ENCODE measurements at regions not wholly inside any gene's neighbourhood (a gene's known extent, or its start where the extent isn't known, plus 50 kb on each side); places are given as distances from the start of the nearest gene placed in this dataset.

DNA sequence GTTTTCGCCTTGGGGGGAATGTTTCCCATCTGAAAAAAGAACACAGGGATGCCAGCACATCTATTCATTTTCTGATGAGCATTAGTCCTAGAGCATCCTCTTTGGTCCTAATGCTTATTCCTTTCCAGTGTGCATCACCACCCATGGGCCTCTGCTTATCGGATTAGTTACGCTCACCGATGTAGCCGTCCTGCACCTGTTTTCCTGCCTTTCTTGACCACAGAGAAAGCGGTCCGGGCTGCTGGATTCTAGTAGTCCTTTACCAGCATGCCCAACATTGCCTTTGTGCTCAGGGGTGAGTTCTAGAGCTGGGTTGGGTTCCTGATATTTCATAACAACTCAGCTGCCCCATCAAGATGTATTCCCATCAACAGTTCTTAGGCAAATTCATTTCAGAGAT is 2084.5 kb upstream of the C9orf72 start:
- TF ChIP-seq, protein P1, sequence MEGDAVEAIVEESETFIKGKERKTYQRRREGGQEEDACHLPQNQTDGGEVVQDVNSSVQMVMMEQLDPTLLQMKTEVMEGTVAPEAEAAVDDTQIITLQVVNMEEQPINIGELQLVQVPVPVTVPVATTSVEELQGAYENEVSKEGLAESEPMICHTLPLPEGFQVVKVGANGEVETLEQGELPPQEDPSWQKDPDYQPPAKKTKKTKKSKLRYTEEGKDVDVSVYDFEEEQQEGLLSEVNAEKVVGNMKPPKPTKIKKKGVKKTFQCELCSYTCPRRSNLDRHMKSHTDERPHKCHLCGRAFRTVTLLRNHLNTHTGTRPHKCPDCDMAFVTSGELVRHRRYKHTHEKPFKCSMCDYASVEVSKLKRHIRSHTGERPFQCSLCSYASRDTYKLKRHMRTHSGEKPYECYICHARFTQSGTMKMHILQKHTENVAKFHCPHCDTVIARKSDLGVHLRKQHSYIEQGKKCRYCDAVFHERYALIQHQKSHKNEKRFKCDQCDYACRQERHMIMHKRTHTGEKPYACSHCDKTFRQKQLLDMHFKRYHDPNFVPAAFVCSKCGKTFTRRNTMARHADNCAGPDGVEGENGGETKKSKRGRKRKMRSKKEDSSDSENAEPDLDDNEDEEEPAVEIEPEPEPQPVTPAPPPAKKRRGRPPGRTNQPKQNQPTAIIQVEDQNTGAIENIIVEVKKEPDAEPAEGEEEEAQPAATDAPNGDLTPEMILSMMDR (IDR thresholded peaks at IDR 0.05; ENCODE audit: extremely low read depth in 1 of 2, insufficient read depth in 1 of 2, low read depth in 1 of 2, low read length in 2 of 2): no peak
- no peak for TF ChIP-seq EZH2 (IDR thresholded peaks at IDR 0.05; ENCODE audit: borderline replicate concordance, low read depth, low read length, severe bottlenecking)
- no peak for TF ChIP-seq POLR2A (IDR thresholded peaks at IDR 0.05; ENCODE audit: low read depth, low read length)
- TF ChIP-seq, protein P2, sequence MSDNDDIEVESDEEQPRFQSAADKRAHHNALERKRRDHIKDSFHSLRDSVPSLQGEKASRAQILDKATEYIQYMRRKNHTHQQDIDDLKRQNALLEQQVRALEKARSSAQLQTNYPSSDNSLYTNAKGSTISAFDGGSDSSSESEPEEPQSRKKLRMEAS (IDR thresholded peaks at IDR 0.05; ENCODE audit: insufficient read depth, insufficient read length): no peak
- no peak for TF ChIP-seq FOS (IDR thresholded peaks at IDR 0.05; ENCODE audit: borderline replicate concordance, insufficient read depth, low read length)
- no peak for TF ChIP-seq MYC (IDR thresholded peaks at IDR 0.05; ENCODE audit: low read depth, low read length)
- TF ChIP-seq GATA2 (IDR thresholded peaks at IDR 0.05; ENCODE audit: insufficient read depth, insufficient read length, low read depth, low read length): no peak
- no peak for TF ChIP-seq POLR2AphosphoS5 (IDR thresholded peaks at IDR 0.05; ENCODE audit: insufficient read depth, low read depth, low read length)
- no peak for TF ChIP-seq JUN (IDR thresholded peaks at IDR 0.05; ENCODE audit: borderline replicate concordance, insufficient read depth, insufficient read length, low read depth)
